ENCODE measurements at regions not wholly inside any gene's neighbourhood (a gene's known extent, or its start where the extent isn't known, plus 50 kb on each side); places are given as distances from the start of the nearest gene placed in this dataset.

- TF ChIP-seq LEF1 (IDR thresholded peaks at IDR 0.05; ENCODE audit: borderline replicate concordance) (no peak), ELF4 (IDR thresholded peaks at IDR 0.05) (no peak), TARDBP (IDR thresholded peaks at IDR 0.05) (no peak), SP1 (IDR thresholded peaks at IDR 0.05) (no peak), SUZ12 (IDR thresholded peaks at IDR 0.05) (no peak), FOXK2 (IDR thresholded peaks at IDR 0.05) (no peak), ZNF384 (IDR thresholded peaks at IDR 0.05) (no peak), L3MBTL2 (conservative IDR thresholded peaks at IDR 0.05) (no peak), BHLHE40 (IDR thresholded peaks at IDR 0.05; ENCODE audit: borderline replicate concordance) (no peak), ARNT (IDR thresholded peaks at IDR 0.05) (no peak)
Measured at GRCh38 chr1:219444474-219444873, 168.4 kb downstream of the ZC3H11B start.

Data from HEK293T (cell line).